Transverse colon (tissue), 3 donors: ENCODE measurements at regions not wholly inside any gene's neighbourhood (a gene's known extent, or its start where the extent isn't known, plus 50 kb on each side); places are given as distances from the start of the nearest gene placed in this dataset.
"Not testable (repeated sequence)": the region's sequence is repeated elsewhere in the genome, so short reads cannot be mapped to it uniquely, and the experiment has no call there.

Source experiments
- EP300 ChIP-seq: sonication (generic); formaldehyde crosslinking; IDR thresholded peaks from one replicate; pipeline ENCODE4 v1.6.1; 2017; ENCODE audit warnings: antibody characterized with exemption, low read depth
- POLR2A ChIP-seq: fragments of 450-650 bp; IDR thresholded peaks from one replicate; pipeline ENCODE4 v1.6.1; 2016; ENCODE audit warnings: antibody characterized with exemption, mild to moderate bottlenecking, moderate library complexity
- TF ChIP-seq, protein P1 (sequence below), 5 experiments: fragments of 200-600 bp in 3 of 5; fragments of 450-650 bp in 2 of 5; sonication (generic) in 3 of 5; IDR thresholded peaks; 1 replicate in 2 of 5; 2 replicates in 3 of 5; pipeline ENCODE4 v1.5.1; 2016 to 2017; ENCODE audit warnings: antibody characterized with exemption in 5 of 5, inconsistent platforms in 3 of 5, mild to moderate bottlenecking in 2 of 5, moderate library complexity in 1 of 5

- TF ChIP-seq, protein P1, sequence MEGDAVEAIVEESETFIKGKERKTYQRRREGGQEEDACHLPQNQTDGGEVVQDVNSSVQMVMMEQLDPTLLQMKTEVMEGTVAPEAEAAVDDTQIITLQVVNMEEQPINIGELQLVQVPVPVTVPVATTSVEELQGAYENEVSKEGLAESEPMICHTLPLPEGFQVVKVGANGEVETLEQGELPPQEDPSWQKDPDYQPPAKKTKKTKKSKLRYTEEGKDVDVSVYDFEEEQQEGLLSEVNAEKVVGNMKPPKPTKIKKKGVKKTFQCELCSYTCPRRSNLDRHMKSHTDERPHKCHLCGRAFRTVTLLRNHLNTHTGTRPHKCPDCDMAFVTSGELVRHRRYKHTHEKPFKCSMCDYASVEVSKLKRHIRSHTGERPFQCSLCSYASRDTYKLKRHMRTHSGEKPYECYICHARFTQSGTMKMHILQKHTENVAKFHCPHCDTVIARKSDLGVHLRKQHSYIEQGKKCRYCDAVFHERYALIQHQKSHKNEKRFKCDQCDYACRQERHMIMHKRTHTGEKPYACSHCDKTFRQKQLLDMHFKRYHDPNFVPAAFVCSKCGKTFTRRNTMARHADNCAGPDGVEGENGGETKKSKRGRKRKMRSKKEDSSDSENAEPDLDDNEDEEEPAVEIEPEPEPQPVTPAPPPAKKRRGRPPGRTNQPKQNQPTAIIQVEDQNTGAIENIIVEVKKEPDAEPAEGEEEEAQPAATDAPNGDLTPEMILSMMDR (IDR thresholded peaks at IDR 0.05), result not testable (repeated sequence)
- TF ChIP-seq POLR2A, EP300: not testable (repeated sequence)
Observed at GRCh38 chr1:121021716-121022115, 132.1 kb downstream of the PPIAL4A start.
